Esophagus squamous epithelium (tissue), 4 donors: ENCODE measurements at regions not wholly inside any gene's neighbourhood (a gene's known extent, or its start where the extent isn't known, plus 50 kb on each side); places are given as distances from the start of the nearest gene placed in this dataset.

Source experiments
- POLR2A ChIP-seq, 4 donors: fragments of 450-650 bp; IDR thresholded peaks; one replicate each; pipeline ENCODE4 v1.6.1; 2017; ENCODE audit warnings: antibody characterized with exemption in 4 of 4, mild to moderate bottlenecking in 4 of 4, moderate library complexity in 3 of 4
- TF ChIP-seq, protein P1 (sequence below), 6 experiments: fragments of 450-650 bp in 4 of 6; fragments of 200-600 bp in 2 of 6; sonication (generic) in 2 of 6; IDR thresholded peaks; one replicate each; pipeline ENCODE4 v1.5.1; 2016 to 2019; ENCODE audit warnings: antibody characterized with exemption in 6 of 6, mild to moderate bottlenecking in 4 of 6, moderate library complexity in 4 of 6

DNA sequence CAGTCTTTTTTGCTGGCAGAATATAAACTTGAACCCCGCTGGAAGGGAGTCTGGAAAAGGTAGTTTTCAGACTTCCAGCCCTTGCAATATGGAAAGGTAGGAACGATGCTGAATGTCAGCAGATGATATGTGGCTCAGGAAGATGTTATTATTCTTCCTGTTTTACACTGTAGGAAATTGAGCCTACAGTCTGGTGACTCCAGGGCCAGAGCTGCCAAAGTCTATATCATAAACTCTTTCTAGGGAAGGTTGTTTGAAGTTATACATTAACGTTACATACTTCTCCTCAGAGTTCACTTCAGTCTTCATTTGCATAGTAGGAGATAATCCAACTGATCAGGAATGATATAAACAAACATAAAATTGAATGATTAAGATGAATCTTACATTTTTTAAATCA, 141.3 kb downstream of the FAT4 start:
- TF ChIP-seq, protein P1, sequence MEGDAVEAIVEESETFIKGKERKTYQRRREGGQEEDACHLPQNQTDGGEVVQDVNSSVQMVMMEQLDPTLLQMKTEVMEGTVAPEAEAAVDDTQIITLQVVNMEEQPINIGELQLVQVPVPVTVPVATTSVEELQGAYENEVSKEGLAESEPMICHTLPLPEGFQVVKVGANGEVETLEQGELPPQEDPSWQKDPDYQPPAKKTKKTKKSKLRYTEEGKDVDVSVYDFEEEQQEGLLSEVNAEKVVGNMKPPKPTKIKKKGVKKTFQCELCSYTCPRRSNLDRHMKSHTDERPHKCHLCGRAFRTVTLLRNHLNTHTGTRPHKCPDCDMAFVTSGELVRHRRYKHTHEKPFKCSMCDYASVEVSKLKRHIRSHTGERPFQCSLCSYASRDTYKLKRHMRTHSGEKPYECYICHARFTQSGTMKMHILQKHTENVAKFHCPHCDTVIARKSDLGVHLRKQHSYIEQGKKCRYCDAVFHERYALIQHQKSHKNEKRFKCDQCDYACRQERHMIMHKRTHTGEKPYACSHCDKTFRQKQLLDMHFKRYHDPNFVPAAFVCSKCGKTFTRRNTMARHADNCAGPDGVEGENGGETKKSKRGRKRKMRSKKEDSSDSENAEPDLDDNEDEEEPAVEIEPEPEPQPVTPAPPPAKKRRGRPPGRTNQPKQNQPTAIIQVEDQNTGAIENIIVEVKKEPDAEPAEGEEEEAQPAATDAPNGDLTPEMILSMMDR (IDR thresholded peaks at IDR 0.05): no peak
- no peak for TF ChIP-seq POLR2A (IDR thresholded peaks at IDR 0.05)
